Natural killer cell (primary cell): ENCODE measurements at regions not wholly inside any gene's neighbourhood (a gene's known extent, or its start where the extent isn't known, plus 50 kb on each side); places are given as distances from the start of the nearest gene placed in this dataset.
A peak's percentile ranks its signal among the peaks of the same experiment; 100 is the strongest.

Experiments
- ATAC-seq, 3 donors: fragments of 150-1000 bp in 2 of 3; fragments of 200-7000 bp in 1 of 3; cut with Tn5 transposase; 1 replicate in 1 of 3; 2 replicates in 2 of 3; pipeline ENCODE4 v1.10.0; 2021; ENCODE audit warnings: mild to moderate bottlenecking in 2 of 3, moderate library complexity in 2 of 3
- DNase-seq, 2 donors: peaks; one replicate each; pipeline versions ENCODE4 v3.0.0 to v3.0.0-alpha.2; 2013 to 2021; ENCODE audit warnings: mixed read lengths in 1 of 2
- H3K27ac ChIP-seq: one replicate; pipeline ENCODE4 v1.5.1; 2013; ENCODE audit warnings: mild to moderate bottlenecking, low read length
- H3K27me3 ChIP-seq: one replicate; pipeline ENCODE4 v1.6.1; 2013; ENCODE audit warnings: low read length; ENCODE audit not compliant: control insufficient read depth, insufficient read depth
- H3K36me3 ChIP-seq: one replicate; pipeline ENCODE4 v1.6.1; 2013; ENCODE audit warnings: low read length; ENCODE audit not compliant: control insufficient read depth, insufficient read depth
- H3K4me1 ChIP-seq: one replicate; pipeline ENCODE4 v1.6.1; 2013; ENCODE audit warnings: low read length; ENCODE audit not compliant: control insufficient read depth, insufficient read depth
- H3K4me3 ChIP-seq: one replicate; pipeline ENCODE4 v1.5.1; 2013; ENCODE audit warnings: low read length
- H3K9me3 ChIP-seq: one replicate; pipeline ENCODE4 v1.6.1; 2013; ENCODE audit warnings: low read length; ENCODE audit not compliant: control insufficient read depth, insufficient read depth
- H3K27ac Mint-ChIP-seq, 2 donors: one replicate each; pipeline ENCODE4 v1.8.0; 2022; ENCODE audit warnings: mild to moderate bottlenecking in 2 of 2, mixed read lengths in 2 of 2, moderate library complexity in 1 of 2
- H3K27me3 Mint-ChIP-seq, 2 donors: one replicate each; pipeline ENCODE4 v1.8.0; 2022; ENCODE audit warnings: low read depth in 2 of 2, mixed read lengths in 2 of 2
- H3K36me3 Mint-ChIP-seq: one replicate; pipeline ENCODE4 v1.8.0; 2022; ENCODE audit warnings: mixed read lengths
- H3K4me1 Mint-ChIP-seq, 2 donors: one replicate each; pipeline ENCODE4 v1.8.0; 2022; ENCODE audit warnings: mixed read lengths in 2 of 2
- H3K4me3 Mint-ChIP-seq: one replicate; pipeline ENCODE4 v1.8.0; 2022; ENCODE audit warnings: mild to moderate bottlenecking, moderate library complexity, mixed read lengths
- H3K9me3 Mint-ChIP-seq, 2 donors: one replicate each; pipeline ENCODE4 v1.8.0; 2022; ENCODE audit warnings: mixed read lengths in 2 of 2
- CTCF ChIP-seq: fragments of 200-600 bp; IDR thresholded peaks from one replicate; pipeline ENCODE4 v1.8.0; 2022; ENCODE audit warnings: antibody characterized with exemption
- WGBS: methylation state at CpG from one replicate; pipeline ENCODE4 v1.1.7; 2013; ENCODE audit warnings: missing lambda C conversion rate; ENCODE audit not compliant: insufficient coverage; 5-methylcytosine and 5-hydroxymethylcytosine counted together
- intact Hi-C: fragments of 100-400 bp; cut with micrococcal nuclease; formaldehyde crosslinking; loops from one replicate; pipeline ENCODE4 v1.14.2; 2022

- Mint-ChIP-seq H3K27me3 (no peaks in the 10 kb centered on the region), H3K4me1 (no peaks in the 10 kb centered on the region), H3K9me3 (peaks cover 0 to 4% of the 10 kb centered on the region in 2 donors), H3K27ac (no peak overlapping the region), H3K4me3 (no peak overlapping the region), H3K36me3 (no peaks in the 10 kb centered on the region)
- no peaks in the 10 kb centered on the region for H3K36me3 ChIP-seq
- 86% methylated on average over 3 of the region's 3 CpGs for WGBS
- no peak for ATAC-seq
- no peak for TF ChIP-seq CTCF
- H3K9me3 ChIP-seq, result no peaks in the 10 kb centered on the region
- no peaks in the 10 kb centered on the region for H3K4me1 ChIP-seq
- no peak overlapping the region for H3K4me3 ChIP-seq
- intact Hi-C loops, result no loop called here
- no peak for DNase-seq
- no peak overlapping the region for H3K27ac ChIP-seq
- no peaks in the 10 kb centered on the region for H3K27me3 ChIP-seq
Observed at GRCh38 chr13:71244161-71244560, 622.8 kb downstream of the DACH1 start.

GRCh38 chr13:71242201-71242600 is 624.8 kb downstream of the DACH1 start:
- Histone ChIP-seq H3K9me3 (no peaks in the 10 kb centered on the region), H3K27ac (no peak overlapping the region), H3K27me3 (no peaks in the 10 kb centered on the region), H3K4me3 (no peak overlapping the region), H3K4me1 (no peaks in the 10 kb centered on the region), H3K36me3 (no peaks in the 10 kb centered on the region)
- no peaks in the 10 kb centered on the region for H3K36me3 Mint-ChIP-seq
- ATAC-seq (no peak), DNase-seq (no peak)
- TF ChIP-seq CTCF, result no peak
- H3K27me3 Mint-ChIP-seq, result no peaks in the 10 kb centered on the region
- H3K9me3 Mint-ChIP-seq, result no peaks in the 10 kb centered on the region
- intact Hi-C loops, result no loop called here
- WGBS, result 89% methylated on average over 4 of the region's 4 CpGs
- H3K4me1 Mint-ChIP-seq, result no peaks in the 10 kb centered on the region
- no peak overlapping the region for H3K27ac Mint-ChIP-seq
- H3K4me3 Mint-ChIP-seq, result no peak overlapping the region

- Mint-ChIP-seq H3K36me3 (no peaks in the 10 kb centered on the region), H3K27me3 (no peaks in the 10 kb centered on the region), H3K9me3 (no peaks in the 10 kb centered on the region), H3K4me3 (no peak overlapping the region), H3K4me1 (no peaks in the 10 kb centered on the region), H3K27ac (no peak overlapping the region)
- Histone ChIP-seq H3K27ac (no peak overlapping the region), H3K9me3 (no peaks in the 10 kb centered on the region), H3K27me3 (no peaks in the 10 kb centered on the region), H3K4me1 (no peaks in the 10 kb centered on the region), H3K36me3 (no peaks in the 10 kb centered on the region), H3K4me3 (no peak overlapping the region)
- TF ChIP-seq CTCF, result no peak
- WGBS, result no CpG with 5 or more reads among the region's 1 CpG
- ATAC-seq (no peak), DNase-seq (peak in 1 of 2 donors; percentile 2)
- intact Hi-C loops, result no loop called here
Observed at GRCh38 chr13:71240911-71241310, 626.1 kb downstream of the DACH1 start.

- no peaks in the 10 kb centered on the region for H3K4me1 Mint-ChIP-seq
- no peaks in the 10 kb centered on the region for H3K4me1 ChIP-seq
- no peak overlapping the region for H3K27ac ChIP-seq
- H3K27me3 ChIP-seq, result no peaks in the 10 kb centered on the region
- H3K4me3 Mint-ChIP-seq, result no peak overlapping the region
- DNase-seq (no peak), ATAC-seq (no peak)
- no peaks in the 10 kb centered on the region for H3K9me3 ChIP-seq
- TF ChIP-seq CTCF, result no peak
- intact Hi-C loops, result no loop called here
- no peaks in the 10 kb centered on the region for H3K36me3 Mint-ChIP-seq
- H3K4me3 ChIP-seq, result no peak overlapping the region
- H3K36me3 ChIP-seq, result no peaks in the 10 kb centered on the region
- no peak overlapping the region for H3K27ac Mint-ChIP-seq
- H3K27me3 Mint-ChIP-seq, result no peaks in the 10 kb centered on the region
- peaks cover 2% of the 10 kb centered on the region in 2 donors for H3K9me3 Mint-ChIP-seq
- WGBS, result no CpG with 5 or more reads among the region's 3 CpGs
Observed at GRCh38 chr13:71237332-71237731, 629.7 kb downstream of the DACH1 start.
